Fibroblast of mammary gland (primary cell): ENCODE measurements at regions not wholly inside any gene's neighbourhood (a gene's known extent, or its start where the extent isn't known, plus 50 kb on each side); places are given as distances from the start of the nearest gene placed in this dataset.

Source experiments
- DNase-seq: peaks from one replicate; pipeline ENCODE4 v3.0.0-alpha.2; 2010; ENCODE audit warnings: low read depth
- H3K4me3 ChIP-seq: 2 replicates; pipeline ENCODE4 v1.5.1; 2011; ENCODE audit warnings: low read depth, mild to moderate bottlenecking, low read length, moderate library complexity; ENCODE audit not compliant: control insufficient read depth
- TF ChIP-seq, protein P1 (sequence below): conservative IDR thresholded peaks from 2 replicates; pipeline ENCODE4 v1.5.1; 2011; ENCODE audit warnings: low read depth, low read length, inconsistent platforms; ENCODE audit not compliant: control insufficient read depth, insufficient read depth

DNA sequence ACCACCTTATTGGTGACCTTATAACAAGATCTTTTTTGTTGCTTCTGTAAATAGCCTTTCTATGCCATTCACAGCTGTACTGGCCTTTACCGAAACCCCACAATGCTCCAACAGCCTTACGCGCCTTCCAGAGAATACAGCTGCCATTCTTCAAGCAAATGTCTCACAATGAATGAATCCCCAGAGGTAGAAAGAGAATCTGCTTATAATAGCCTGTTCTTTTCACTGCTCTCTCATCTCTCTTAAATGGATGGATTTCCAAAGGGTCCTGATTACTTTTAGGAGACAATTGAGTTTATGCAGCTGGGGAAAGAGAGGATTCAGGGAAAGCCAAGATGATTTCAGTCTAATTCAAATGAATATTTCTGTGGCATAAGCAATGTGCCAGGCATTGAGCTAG is 183.1 kb upstream of the PDE1C start:
- TF ChIP-seq, protein P1, sequence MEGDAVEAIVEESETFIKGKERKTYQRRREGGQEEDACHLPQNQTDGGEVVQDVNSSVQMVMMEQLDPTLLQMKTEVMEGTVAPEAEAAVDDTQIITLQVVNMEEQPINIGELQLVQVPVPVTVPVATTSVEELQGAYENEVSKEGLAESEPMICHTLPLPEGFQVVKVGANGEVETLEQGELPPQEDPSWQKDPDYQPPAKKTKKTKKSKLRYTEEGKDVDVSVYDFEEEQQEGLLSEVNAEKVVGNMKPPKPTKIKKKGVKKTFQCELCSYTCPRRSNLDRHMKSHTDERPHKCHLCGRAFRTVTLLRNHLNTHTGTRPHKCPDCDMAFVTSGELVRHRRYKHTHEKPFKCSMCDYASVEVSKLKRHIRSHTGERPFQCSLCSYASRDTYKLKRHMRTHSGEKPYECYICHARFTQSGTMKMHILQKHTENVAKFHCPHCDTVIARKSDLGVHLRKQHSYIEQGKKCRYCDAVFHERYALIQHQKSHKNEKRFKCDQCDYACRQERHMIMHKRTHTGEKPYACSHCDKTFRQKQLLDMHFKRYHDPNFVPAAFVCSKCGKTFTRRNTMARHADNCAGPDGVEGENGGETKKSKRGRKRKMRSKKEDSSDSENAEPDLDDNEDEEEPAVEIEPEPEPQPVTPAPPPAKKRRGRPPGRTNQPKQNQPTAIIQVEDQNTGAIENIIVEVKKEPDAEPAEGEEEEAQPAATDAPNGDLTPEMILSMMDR = no peak
- no peak for DNase-seq
- H3K4me3 ChIP-seq = no peak overlapping the region

DNA sequence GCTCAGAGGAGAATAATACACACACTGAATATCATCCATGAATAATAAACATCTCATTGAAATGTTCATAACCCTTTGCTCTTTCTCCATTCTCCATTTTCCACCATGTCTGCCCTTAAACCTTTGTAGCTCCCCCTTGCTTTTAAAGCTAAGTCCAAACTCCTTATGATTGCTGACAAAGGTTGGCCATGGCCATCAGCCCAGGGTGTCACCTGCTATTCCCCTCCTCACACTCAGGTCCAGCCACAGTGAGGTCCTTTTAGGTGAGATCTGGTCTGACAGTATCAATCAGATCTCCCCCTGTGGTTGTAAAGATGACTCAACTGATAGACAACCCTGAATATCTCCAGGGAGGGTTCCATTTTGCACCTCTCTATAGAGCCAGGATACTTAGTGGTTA is 181.5 kb upstream of the PDE1C start:
- no peak overlapping the region for H3K4me3 ChIP-seq
- TF ChIP-seq, protein P1 = no peak
- no peak for DNase-seq

DNA sequence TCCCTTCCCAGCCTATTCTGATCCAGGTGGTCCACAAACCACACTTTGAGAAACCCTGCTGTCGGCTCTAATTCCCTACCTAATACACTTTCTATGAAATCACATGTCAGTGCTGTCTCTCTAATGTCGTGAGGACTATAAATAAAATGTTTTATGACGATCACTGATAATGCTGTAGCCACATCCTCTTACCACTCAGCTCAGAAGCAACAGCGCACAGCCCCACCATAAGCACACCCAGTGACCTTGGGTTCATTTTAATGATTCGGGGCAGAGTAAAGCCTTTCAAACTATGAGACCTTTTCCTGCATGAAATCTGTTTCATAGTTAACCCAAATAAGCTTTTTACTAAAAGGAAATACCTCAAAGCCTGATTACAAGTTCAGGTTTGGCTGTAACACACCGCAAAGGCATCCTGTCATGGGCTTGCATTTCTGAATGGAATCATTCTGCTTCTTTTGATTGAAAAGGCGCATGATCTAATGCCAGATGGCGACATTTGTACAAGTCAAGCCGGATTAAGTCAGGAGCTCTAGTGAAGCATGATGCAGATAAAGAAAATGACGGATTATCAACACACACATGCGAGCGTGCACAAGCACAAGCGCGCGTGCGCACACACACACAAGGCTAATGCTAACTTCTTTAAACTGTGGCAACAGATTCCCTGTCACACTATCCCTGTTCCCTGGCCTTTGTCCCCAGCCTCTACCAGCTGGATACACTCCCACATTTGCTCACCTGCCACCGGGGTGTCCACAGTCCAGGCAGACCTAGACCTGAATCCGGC is 180.5 kb upstream of the PDE1C start:
- DNase-seq = no peak
- TF ChIP-seq, protein P1 = no peak
- H3K4me3 ChIP-seq = no peak overlapping the region

DNA sequence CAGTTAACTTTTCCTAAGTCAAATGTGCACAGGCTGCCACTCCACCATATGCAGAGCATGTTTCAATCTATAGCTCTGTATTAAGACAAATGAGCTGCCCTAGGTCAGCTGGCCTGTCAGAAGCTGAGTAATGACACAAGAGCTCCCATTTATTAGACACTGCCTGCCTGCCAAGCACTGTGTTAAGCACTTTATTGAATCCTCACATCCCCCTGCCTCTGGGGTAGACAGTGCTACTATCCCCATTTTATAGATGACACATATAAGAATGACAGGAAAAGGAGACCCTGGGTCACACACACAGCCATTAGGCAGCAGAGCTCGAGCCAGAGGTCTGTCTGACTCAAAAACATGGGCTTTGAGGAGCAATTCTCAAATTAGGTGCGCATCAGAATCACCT is 179.8 kb upstream of the PDE1C start:
- no peak overlapping the region for H3K4me3 ChIP-seq
- no peak for DNase-seq
- TF ChIP-seq, protein P1 = no peak

DNA sequence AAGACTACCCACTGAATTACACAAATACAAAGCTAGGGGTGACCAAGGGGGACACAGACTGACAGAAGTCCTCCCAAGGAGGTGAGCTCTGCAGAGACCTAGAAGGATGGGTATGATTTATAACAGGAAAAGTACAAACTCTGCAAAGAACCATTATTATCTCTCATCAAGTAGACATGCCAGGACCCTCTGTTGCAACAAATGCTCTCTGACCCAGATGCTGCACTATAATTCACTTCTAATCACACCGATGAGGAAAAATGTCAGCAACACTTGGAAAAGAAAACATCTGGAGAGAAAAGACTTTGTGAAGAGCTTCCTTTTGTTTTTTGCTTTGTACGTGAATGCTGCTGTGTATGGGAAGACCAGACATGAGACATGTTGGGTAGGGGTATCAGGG is 178.3 kb upstream of the PDE1C start:
- no peak for DNase-seq
- H3K4me3 ChIP-seq = no peak overlapping the region
- TF ChIP-seq, protein P1 = no peak

DNA sequence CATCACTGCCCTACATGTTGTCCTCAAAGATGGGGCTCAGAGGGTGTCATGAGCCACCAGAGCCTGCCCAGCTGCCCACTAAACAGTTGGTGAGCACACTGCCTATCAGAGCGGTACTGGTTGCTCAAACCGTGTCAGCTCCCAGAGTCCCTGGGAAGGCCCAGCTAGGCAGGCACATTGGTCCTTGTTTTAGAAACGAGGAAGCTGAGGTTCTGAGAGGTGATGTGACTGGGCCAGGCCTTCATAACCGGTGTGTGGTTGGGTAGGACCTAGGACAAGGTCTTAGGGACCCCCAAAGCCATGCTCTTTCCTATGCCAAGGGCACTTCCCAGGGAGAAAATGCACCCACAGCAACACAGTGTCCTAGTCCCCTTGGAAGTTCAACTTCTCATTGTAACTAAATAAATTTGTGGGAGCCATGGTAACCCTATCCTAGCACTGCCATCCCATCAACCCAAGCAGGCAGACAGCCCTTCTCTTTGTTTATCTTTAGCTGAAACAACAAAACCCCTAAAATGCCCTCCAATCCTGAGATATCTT is 174.7 kb upstream of the PDE1C start:
- TF ChIP-seq, protein P1 = no peak
- H3K4me3 ChIP-seq = no peak overlapping the region
- DNase-seq = no peak

DNA sequence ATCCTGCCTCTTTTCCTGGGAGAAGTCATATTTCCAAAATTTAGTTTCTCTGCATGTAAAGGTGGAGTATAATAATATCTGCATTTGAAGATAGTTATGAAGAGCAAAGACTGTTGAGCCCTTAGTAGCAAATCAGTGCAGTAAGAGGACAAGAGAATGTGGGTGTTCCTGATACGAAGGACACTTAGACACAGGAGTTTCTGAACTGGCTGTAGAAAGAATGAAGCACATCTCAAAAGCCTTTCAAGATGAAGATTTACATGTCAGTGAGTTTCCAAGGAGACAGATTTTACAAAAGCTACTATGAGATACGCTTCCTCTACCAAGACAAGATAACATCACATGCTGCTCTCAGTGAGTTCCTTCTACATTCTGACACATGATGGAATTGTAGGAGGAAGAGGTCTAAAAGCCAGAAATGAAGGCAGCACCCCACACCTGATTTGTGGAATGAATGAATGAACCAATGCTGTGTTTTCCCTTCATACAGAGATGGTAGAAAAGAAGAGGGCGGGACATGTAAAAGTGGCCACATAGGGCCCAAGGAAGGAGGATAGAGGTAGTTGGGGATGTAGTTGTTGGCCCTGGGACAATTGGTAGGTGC is 173.6 kb upstream of the PDE1C start:
- TF ChIP-seq, protein P1 = no peak
- DNase-seq = no peak
- H3K4me3 ChIP-seq = no peak overlapping the region
